Right ventricle myocardium superior (tissue), 1 donor: ENCODE measurements at regions not wholly inside any gene's neighbourhood (a gene's known extent, or its start where the extent isn't known, plus 50 kb on each side); places are given as distances from the start of the nearest gene placed in this dataset.

ENCODE experiments used
- ATAC-seq: fragments of 200-7000 bp; cut with Tn5 transposase; one replicate; pipeline ENCODE4 v1.9.1; 2020; ENCODE audit warnings: mild to moderate bottlenecking; ENCODE audit not compliant: poor library complexity
- DNase-seq: peaks from one replicate; pipeline ENCODE4 v3.0.0-alpha.2; 2020
- intact Hi-C: fragments of 100-400 bp; cut with DNase I; formaldehyde crosslinking; loops from one replicate; pipeline ENCODE4 v1.11.2; 2022
- donor health status: DM: no; HTN: yes; CAD: no; lungs with severe emphysema.

GRCh38 chr2:120845277-120845676, 109.6 kb downstream of the GLI2 start:
- DNase-seq = peak; percentile 87
- peak; percentile 88 for ATAC-seq
- intact Hi-C loops = no loop called here

DNA sequence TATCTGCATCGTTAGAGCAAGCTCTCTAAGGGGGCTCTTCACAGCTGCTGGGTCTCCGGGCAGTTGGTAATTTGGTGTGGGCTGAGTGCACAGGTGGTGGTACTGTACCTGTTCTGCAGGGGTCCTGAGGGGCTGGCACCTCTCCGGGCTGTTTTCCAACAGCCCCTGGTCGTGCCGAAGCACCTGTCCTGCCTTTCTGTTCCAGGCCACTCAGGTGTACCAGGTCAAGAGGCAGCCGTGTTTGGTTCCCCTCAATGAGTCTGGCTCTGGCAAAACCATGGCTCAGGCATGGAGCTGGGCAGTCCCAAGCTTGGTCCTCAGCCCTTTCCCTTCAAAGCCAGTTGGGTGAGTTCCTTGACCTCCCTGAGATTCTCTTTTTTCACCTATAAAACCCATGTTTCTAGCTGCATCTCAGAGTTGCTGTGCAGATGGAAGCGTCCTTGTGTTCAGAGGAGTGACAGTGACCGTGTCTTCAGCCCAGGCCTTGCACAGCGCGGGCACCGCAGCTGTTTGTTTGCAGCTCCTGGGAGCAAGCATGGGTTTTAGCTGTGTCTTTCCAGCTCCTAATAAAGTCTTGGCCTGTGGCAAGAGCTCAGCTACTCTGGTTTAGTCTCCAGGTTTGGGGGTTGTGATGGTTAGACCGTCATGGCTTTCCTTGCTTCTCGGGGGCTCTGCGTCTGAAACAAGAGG, 110.9 kb downstream of the GLI2 start:
- ATAC-seq (no peak), DNase-seq (no peak)
- intact Hi-C loops = no loop called here

DNA sequence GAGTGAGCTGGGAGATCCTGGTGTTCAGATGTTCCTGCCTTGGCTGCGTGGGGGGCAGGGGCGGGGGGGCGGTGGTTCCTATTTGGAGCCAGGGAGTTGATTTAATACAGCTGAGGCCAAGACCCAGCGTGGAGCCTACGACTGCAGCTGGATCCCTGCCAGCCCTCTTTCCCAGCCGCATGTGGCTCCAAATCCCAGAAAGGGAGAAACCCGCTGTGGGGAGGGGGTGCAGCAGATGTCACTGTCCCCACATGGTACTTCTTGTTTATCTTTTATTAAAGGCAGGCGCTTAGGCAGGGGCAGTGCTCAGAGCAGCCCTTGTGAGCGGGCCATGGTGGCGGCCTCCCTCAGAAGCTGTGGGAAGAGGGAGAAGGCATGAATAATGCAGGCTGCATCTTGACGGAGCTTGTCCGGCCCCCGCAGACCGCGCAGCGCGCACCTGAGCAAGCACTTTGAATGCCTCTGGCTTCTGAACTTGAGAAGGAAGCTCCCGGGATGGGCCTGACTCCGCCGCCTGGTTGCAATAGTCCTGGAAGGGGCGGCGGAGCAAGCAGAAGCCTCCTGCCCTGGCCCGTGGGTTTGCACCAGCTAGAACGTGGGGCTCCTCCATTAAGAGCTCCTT, 112.1 kb downstream of the GLI2 start:
- intact Hi-C loops = no loop called here
- no peak for DNase-seq
- ATAC-seq = no peak

DNA sequence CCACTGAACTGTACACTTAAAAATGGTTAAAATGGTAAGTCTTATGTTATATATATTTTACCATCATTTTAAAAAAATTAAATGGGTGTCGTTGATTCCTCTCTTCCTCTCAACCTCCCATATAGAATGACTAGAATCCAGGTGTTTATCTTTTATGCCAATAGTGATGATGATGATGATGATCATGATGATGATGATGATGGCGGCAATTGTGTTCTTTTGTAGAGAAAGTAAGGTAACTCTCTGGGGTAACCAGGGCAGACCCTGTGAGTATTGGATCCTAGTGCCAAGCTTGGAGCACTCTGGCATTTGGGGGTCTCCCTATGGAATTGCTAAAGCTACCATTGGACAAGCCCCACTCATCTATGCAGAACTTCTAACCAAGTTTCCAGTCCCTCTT, 113.6 kb downstream of the GLI2 start:
- ATAC-seq (no peak), DNase-seq (no peak)
- intact Hi-C loops = no loop called here

GRCh38 chr2:120850551-120850950, 114.9 kb downstream of the GLI2 start:
- no peak for DNase-seq
- intact Hi-C loops = no loop called here
- ATAC-seq = no peak

GRCh38 chr2:120851116-120851773, 115.6 kb downstream of the GLI2 start:
- DNase-seq = no peak
- intact Hi-C loops = no loop called here
- ATAC-seq = no peak

- intact Hi-C loops = no loop called here
- ATAC-seq (no peak), DNase-seq (no peak)
Measured at GRCh38 chr2:120852200-120852815, 116.6 kb downstream of the GLI2 start.

DNA sequence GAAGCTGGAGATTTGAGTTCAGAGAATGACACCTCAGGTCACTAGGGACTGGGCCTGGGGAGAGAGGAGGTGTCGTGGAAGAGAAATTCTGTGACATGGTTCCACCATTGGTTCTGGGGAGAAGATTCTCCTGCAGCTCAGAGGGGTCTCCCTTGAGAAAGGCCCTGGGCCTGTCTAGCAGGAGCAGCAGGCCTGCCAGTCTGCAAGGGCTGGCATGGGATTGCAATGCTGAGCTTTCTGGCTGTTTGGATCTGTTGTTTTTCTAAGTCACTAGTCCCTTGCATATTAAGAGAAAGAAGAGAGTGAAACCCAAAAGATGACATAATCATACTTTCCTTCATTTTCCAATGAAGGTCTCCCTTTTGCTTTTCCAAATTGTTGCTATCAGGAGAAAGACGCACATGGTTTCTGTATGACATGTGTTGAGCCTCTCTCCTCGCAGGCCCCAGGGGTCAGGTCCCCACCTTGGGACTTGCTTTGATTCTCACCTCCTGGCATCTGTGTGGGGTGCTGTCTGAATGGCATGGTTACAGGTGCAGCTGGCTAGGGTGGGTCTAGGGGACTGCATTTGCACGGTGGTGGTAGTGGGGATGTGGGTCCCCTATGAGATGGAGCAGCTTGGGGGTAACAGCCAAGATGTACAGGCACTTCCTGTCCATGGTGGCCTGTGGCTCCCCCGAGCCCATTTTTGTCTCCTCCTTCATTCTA, 117.8 kb downstream of the GLI2 start:
- ATAC-seq (no peak), DNase-seq (no peak)
- intact Hi-C loops = no loop called here

GRCh38 chr2:120854014-120854620, 118.4 kb downstream of the GLI2 start:
- intact Hi-C loops = no loop called here
- DNase-seq (no peak), ATAC-seq (no peak)

DNA sequence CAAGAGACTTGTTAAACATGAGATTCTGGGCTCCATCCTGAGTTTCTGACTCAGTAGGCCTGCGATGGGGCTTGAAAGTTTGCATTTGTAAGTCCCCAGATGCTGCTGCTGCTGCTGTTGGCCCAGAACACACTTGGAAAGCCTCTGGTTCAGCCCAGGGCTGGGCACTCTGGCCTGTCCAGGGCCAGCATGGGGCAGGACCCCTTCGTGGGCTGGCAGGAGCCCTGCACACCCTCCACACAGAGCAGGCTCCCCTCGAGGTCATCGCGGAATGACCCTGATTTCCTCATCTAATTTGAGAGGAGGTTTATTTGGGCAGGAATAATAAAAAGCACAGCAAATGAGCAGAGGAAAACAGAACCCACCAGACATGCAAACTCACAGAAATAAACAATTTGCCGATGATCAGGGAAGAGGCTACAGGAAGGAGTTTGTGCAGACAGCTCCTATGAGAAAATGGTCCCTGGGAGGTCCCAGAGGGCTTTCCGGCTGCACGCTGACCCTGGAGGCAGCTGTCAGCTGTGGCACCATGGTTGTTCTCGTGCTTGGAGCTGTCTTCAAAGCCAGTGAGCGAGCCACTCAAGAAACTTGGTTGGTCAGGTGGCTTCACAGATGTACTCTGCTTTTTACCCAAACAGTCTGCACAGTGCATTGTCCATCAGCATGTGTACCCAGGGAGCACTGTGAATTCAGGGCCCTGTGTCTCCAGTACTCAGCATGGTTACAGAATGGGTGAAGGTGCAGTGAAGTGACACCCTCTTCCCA, 119.3 kb downstream of the GLI2 start:
- intact Hi-C loops = no loop called here
- no peak for ATAC-seq
- DNase-seq = no peak

DNA sequence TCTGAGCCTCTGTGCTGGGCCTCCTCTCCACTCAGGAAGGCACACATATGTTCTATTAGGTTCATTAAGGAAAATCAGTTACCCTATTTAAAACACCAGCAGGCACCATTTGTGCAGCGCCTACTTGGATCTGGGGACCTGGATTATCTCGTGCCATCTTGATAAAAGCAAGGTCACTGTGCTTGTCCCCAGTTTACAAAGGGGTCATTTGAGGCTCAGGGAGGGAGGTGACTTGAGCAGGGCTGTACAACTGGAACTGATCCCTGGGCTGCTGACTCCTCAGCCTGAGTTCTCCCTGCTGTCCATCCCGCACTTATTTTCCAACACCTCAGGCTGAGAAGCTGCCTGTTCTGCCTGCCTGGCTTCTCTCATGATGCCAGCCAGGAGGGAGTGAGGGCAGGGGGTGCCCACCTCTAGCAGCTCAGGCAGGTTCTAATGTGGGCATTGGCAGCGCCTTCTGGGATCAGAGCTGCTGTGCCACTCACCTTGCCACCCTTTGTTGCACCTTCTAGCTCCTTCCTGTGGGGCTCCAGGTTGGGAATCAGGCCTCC, 120.3 kb downstream of the GLI2 start:
- intact Hi-C loops = no loop called here
- no peak for DNase-seq
- no peak for ATAC-seq

- DNase-seq (no peak), ATAC-seq (no peak)
- intact Hi-C loops = no loop called here
Measured at GRCh38 chr2:120856421-120856862, 120.8 kb downstream of the GLI2 start.

- no peak for DNase-seq
- intact Hi-C loops = no loop called here
- no peak for ATAC-seq
Measured at GRCh38 chr2:120857422-120857821, 121.8 kb downstream of the GLI2 start.

DNA sequence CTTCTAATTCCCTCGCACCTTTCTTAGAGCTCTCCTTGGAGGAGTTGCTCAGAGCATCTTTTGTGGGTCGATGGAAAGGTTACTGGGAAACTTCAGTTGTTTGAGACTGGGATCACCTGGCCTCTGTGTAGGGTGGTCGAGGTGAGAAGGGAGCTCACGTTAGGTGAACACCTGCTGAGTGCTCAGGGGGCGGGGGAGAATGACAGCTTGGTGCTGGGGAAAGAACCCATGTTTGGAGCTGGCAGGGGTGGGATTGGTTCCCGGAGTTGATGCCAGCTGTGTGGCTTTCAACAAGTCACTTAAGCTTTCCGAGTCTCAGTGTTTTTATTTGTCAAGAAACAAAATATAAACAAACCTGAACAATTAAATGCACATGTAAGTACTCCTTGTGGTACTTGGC, 122.3 kb downstream of the GLI2 start:
- DNase-seq (no peak), ATAC-seq (no peak)
- intact Hi-C loops = no loop called here

DNA sequence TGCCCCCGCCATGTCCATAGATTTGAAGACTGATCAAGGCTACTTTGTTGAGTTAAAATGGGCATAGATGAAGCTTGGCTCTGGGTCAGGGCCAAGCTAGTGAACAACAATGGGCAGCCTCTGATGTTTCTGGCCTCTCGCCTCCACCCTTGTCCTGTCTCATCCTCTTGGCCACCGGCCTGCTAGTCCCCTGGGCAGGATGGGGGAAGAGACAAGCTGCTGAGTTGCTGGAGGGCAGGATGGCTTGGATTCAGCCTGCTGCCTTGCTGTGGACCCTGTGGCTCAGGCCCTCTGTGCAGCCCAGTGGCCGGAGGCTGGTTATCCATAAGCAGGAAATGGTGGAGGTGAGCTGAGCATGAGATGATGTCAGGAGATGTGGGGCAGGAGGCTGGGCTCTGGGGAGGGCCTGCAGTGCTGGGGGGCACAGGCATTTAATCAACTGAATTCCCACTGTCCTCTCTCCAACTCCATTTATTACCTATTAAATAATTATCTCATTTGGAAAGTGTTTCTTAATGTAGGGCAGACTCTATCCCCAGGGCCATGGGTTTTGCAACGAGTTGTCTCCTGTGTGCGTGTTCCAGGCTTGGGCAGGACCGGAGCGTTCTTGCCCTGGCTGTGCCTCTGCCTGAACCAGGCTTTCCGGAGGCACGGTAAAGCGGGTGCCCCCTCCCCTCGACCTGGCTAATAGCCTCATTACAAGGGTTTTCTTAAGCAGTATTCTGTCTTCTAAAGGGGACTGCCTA, 122.9 kb downstream of the GLI2 start:
- intact Hi-C loops = no loop called here
- no peak for ATAC-seq
- no peak for DNase-seq

GRCh38 chr2:120859128-120859527, 123.5 kb downstream of the GLI2 start:
- intact Hi-C loops = no loop called here
- no peak for DNase-seq
- no peak for ATAC-seq
